ENCODE measurements at regions not wholly inside any gene's neighbourhood (a gene's known extent, or its start where the extent isn't known, plus 50 kb on each side); places are given as distances from the start of the nearest gene placed in this dataset.

DNA sequence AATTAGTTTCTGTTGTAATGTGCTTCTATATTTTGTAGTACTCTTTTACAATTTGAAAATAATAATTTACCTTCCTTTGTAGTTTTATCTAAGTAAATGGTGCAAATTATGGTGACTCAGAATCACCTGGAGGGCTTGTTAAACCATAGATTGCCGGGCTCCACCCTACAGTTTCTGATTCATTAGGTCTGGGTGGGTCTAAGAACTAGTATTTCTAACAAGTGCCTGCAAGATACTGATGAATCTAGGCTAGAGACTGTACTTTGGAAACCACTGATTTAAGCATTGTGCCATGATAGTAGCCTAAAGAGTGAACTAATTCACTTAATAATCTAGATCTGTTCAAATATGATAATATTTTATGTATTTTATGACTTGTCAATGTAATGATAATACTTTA, 437.4 kb upstream of the SPRY2 start:
- TF ChIP-seq, protein P1, sequence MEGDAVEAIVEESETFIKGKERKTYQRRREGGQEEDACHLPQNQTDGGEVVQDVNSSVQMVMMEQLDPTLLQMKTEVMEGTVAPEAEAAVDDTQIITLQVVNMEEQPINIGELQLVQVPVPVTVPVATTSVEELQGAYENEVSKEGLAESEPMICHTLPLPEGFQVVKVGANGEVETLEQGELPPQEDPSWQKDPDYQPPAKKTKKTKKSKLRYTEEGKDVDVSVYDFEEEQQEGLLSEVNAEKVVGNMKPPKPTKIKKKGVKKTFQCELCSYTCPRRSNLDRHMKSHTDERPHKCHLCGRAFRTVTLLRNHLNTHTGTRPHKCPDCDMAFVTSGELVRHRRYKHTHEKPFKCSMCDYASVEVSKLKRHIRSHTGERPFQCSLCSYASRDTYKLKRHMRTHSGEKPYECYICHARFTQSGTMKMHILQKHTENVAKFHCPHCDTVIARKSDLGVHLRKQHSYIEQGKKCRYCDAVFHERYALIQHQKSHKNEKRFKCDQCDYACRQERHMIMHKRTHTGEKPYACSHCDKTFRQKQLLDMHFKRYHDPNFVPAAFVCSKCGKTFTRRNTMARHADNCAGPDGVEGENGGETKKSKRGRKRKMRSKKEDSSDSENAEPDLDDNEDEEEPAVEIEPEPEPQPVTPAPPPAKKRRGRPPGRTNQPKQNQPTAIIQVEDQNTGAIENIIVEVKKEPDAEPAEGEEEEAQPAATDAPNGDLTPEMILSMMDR (IDR thresholded peaks at IDR 0.05; ENCODE audit: poor library complexity, severe bottlenecking) = no peak
- TF ChIP-seq POLR2AphosphoS5 (IDR thresholded peaks at IDR 0.05) (no peak), RAD21 (conservative IDR thresholded peaks at IDR 0.05) (no peak), MXI1 (conservative IDR thresholded peaks at IDR 0.05; ENCODE audit: poor library complexity, severe bottlenecking) (no peak), TAF1 (IDR thresholded peaks at IDR 0.05; ENCODE audit: low read depth) (no peak), EZH2 (IDR thresholded peaks at IDR 0.05; ENCODE audit: borderline replicate concordance, insufficient read depth, low read length, poor library complexity, severe bottlenecking) (no peak), EP300 (conservative IDR thresholded peaks at IDR 0.05; ENCODE audit: poor library complexity, severe bottlenecking) (no peak)
- TF ChIP-seq, protein P2, sequence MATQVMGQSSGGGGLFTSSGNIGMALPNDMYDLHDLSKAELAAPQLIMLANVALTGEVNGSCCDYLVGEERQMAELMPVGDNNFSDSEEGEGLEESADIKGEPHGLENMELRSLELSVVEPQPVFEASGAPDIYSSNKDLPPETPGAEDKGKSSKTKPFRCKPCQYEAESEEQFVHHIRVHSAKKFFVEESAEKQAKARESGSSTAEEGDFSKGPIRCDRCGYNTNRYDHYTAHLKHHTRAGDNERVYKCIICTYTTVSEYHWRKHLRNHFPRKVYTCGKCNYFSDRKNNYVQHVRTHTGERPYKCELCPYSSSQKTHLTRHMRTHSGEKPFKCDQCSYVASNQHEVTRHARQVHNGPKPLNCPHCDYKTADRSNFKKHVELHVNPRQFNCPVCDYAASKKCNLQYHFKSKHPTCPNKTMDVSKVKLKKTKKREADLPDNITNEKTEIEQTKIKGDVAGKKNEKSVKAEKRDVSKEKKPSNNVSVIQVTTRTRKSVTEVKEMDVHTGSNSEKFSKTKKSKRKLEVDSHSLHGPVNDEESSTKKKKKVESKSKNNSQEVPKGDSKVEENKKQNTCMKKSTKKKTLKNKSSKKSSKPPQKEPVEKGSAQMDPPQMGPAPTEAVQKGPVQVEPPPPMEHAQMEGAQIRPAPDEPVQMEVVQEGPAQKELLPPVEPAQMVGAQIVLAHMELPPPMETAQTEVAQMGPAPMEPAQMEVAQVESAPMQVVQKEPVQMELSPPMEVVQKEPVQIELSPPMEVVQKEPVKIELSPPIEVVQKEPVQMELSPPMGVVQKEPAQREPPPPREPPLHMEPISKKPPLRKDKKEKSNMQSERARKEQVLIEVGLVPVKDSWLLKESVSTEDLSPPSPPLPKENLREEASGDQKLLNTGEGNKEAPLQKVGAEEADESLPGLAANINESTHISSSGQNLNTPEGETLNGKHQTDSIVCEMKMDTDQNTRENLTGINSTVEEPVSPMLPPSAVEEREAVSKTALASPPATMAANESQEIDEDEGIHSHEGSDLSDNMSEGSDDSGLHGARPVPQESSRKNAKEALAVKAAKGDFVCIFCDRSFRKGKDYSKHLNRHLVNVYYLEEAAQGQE (IDR thresholded peaks at IDR 0.05; ENCODE audit: borderline replicate concordance) = no peak
